Uterus (tissue), 3 donors: ENCODE measurements at regions not wholly inside any gene's neighbourhood (a gene's known extent, or its start where the extent isn't known, plus 50 kb on each side); places are given as distances from the start of the nearest gene placed in this dataset.

Source experiments
- DNase-seq, 2 donors: peaks; one replicate each; pipeline ENCODE4 v3.0.0-alpha.2; 2019 to 2020
- H3K27ac ChIP-seq, 2 donors: fragments of 200-600 bp; sonication (generic); 1 replicate in 1 of 2; 2 replicates in 1 of 2; pipeline ENCODE4 v1.5.1; 2016 to 2018
- H3K27me3 ChIP-seq, 2 donors: fragments of 200-600 bp; sonication (generic); one replicate each; pipeline ENCODE4 v1.5.1; 2018 to 2019; ENCODE audit warnings: control low read depth in 1 of 2
- H3K36me3 ChIP-seq, 2 donors: fragments of 200-600 bp; sonication (generic); one replicate each; pipeline ENCODE4 v1.5.1; 2019; ENCODE audit warnings: control low read depth in 1 of 2
- H3K4me1 ChIP-seq, 2 donors: fragments of 200-600 bp; sonication (generic); one replicate each; pipeline ENCODE4 v1.5.1; 2018 to 2019; ENCODE audit warnings: control low read depth in 1 of 2
- H3K4me3 ChIP-seq, 2 donors: fragments of 200-600 bp; sonication (generic); 1 replicate in 1 of 2; 2 replicates in 1 of 2; pipeline ENCODE4 v1.5.1; 2018 to 2019; ENCODE audit warnings: mild to moderate bottlenecking in 1 of 2
- H3K9me3 ChIP-seq, 2 donors: fragments of 200-600 bp; sonication (generic); one replicate each; pipeline ENCODE4 v1.5.1; 2019; ENCODE audit warnings: control low read depth in 1 of 2
- POLR2A ChIP-seq, 2 donors: fragments of 450-650 bp; IDR thresholded peaks; one replicate each; pipeline ENCODE4 v1.6.1; 2016; ENCODE audit warnings: antibody characterized with exemption in 2 of 2, mild to moderate bottlenecking in 1 of 2, moderate library complexity in 1 of 2
- intact Hi-C: fragments of 100-400 bp; cut with DNase I; formaldehyde crosslinking; loops from one replicate; pipeline ENCODE4 v1.15.1; 2023; ENCODE audit warnings: low total_unique reads
- TF ChIP-seq, protein P1 (sequence below), 4 experiments: fragments of 200-600 bp in 2 of 4; fragments of 450-650 bp in 2 of 4; sonication (generic) in 2 of 4; IDR thresholded peaks; one replicate each; pipeline ENCODE4 v1.5.1; 2016 to 2019; ENCODE audit warnings: antibody characterized with exemption in 4 of 4, mild to moderate bottlenecking in 2 of 4, moderate library complexity in 1 of 4
- donor health status: DM: yes; HTN: yes; CAD: no.

DNA sequence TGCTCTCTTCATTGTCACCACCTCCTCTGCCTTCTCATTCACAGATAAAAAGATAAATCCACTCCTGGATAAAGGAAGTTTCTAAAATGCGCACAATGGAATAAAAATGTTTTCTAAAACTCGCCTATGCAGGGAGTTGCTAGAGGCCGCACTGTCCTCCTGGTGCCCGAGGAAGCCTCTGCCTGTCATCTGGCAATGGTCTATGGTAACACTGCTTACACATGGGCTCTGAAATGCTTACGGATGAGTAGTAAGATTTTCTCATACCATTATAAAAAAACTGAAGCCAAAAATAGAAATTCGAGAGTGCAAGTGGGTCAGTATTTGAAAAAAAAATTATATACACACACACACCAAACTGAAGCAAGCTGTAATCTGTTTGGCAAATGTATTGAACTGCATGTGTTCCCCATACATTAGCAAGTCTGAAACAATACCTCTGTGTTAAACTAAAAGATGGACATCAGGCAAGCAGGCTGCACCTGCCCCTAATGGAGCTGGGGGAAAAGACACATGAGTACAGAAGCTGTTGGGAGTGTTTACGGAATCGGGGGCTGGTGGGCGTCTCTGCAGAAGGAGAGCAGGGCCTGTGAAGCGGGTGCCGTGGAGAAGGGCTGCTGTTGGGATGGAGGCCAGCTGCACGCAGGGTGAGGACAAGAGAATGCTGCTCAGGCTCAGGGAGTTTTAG is 103.3 kb upstream of the FAT1 start:
- no peak for DNase-seq
- no peaks in the 10 kb centered on the region for H3K27me3 ChIP-seq
- no peak overlapping the region for H3K4me3 ChIP-seq
- no peaks in the 10 kb centered on the region for H3K36me3 ChIP-seq
- H3K4me1 ChIP-seq = no peaks in the 10 kb centered on the region
- H3K27ac ChIP-seq = no peak overlapping the region
- H3K9me3 ChIP-seq = no peaks in the 10 kb centered on the region
- TF ChIP-seq, protein P1, sequence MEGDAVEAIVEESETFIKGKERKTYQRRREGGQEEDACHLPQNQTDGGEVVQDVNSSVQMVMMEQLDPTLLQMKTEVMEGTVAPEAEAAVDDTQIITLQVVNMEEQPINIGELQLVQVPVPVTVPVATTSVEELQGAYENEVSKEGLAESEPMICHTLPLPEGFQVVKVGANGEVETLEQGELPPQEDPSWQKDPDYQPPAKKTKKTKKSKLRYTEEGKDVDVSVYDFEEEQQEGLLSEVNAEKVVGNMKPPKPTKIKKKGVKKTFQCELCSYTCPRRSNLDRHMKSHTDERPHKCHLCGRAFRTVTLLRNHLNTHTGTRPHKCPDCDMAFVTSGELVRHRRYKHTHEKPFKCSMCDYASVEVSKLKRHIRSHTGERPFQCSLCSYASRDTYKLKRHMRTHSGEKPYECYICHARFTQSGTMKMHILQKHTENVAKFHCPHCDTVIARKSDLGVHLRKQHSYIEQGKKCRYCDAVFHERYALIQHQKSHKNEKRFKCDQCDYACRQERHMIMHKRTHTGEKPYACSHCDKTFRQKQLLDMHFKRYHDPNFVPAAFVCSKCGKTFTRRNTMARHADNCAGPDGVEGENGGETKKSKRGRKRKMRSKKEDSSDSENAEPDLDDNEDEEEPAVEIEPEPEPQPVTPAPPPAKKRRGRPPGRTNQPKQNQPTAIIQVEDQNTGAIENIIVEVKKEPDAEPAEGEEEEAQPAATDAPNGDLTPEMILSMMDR (IDR thresholded peaks at IDR 0.05) = no peak
- TF ChIP-seq POLR2A (IDR thresholded peaks at IDR 0.05) = no peak
- intact Hi-C loops = no loop called here

DNA sequence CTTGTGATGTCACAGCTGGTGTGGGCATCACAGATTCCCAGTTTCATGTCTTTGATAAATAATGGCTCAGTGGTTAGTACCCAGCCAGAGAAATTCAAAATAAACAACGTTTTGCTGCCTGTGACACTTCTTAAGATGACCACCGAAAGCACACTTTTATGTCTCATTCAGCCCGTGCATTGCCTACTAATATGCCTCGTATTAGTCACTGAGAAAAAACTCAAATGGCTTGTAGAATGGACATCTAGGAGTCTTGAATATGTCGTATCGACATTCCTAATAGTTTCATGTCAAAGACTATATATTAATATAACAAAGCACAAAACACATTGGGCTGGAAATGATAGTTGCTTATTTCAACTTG is 103.9 kb upstream of the FAT1 start:
- H3K27ac ChIP-seq = no peak overlapping the region
- no peaks in the 10 kb centered on the region for H3K36me3 ChIP-seq
- no peak overlapping the region for H3K4me3 ChIP-seq
- no peak for DNase-seq
- H3K4me1 ChIP-seq = no peaks in the 10 kb centered on the region
- no peak for TF ChIP-seq POLR2A (IDR thresholded peaks at IDR 0.05)
- TF ChIP-seq, protein P1 (IDR thresholded peaks at IDR 0.05) = no peak
- intact Hi-C loops = no loop called here
- H3K9me3 ChIP-seq = no peaks in the 10 kb centered on the region
- H3K27me3 ChIP-seq = no peaks in the 10 kb centered on the region

DNA sequence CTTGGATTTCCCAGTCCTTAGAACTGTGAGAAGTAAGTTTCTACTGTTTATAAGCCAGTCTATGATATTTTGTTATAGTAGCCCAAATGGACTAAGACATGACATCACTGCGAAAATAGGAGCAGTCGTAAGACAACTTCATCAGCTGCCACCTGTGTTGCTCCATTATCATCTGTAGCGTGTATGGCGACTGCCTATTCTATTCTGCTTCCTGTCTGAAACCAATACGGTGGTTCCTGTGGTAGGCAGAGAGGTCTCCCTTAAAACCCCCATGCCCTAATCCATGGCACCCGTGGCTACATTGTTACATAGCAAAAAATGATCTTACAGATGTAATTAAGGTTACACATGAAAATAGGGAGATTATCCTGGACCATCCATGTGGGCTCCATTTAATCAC is 105.4 kb upstream of the FAT1 start:
- TF ChIP-seq, protein P1 (IDR thresholded peaks at IDR 0.05) = no peak
- no peak for TF ChIP-seq POLR2A (IDR thresholded peaks at IDR 0.05)
- Histone ChIP-seq H3K4me1 (no peaks in the 10 kb centered on the region), H3K36me3 (no peaks in the 10 kb centered on the region), H3K4me3 (no peak overlapping the region), H3K27me3 (no peaks in the 10 kb centered on the region), H3K27ac (no peak overlapping the region), H3K9me3 (no peaks in the 10 kb centered on the region)
- intact Hi-C loops = no loop called here
- DNase-seq = no peak

DNA sequence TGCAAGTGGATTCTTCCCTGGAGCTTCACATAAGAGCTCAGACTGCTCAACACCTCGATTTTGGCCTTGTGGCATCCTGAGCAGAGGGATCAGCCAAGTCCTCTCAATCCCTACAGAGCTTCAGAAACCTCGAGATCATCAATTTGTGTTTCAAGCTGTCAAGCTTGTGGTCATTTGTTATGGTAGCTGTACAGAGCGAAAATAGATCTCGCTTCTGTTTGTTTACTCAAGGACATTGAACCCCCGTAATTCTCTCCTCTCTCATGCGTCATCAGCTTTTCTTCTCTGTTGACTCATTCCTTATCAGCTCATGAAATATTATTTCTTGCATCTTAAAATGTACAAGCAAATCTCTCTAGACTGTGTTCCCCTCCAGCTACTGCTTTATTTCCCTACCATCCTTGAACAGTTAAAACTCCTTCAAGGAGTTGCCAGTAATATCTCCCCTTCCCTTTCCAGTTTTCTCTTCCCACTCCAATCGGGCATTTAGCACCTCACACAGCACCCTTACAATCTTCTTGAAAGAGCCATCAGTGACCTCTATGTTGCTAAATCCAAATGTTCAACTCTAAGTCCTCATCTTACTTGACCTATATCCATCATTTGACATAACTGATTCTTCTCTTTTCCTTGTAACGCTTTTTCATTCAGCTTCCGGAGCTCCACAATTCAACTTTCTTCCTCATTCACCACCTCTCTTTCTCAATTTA is 106.2 kb upstream of the FAT1 start:
- DNase-seq = no peak
- Histone ChIP-seq H3K4me1 (no peaks in the 10 kb centered on the region), H3K36me3 (no peaks in the 10 kb centered on the region), H3K27me3 (no peaks in the 10 kb centered on the region), H3K27ac (no peak overlapping the region), H3K9me3 (no peaks in the 10 kb centered on the region), H3K4me3 (no peak overlapping the region)
- no peak for TF ChIP-seq POLR2A (IDR thresholded peaks at IDR 0.05)
- TF ChIP-seq, protein P1 (IDR thresholded peaks at IDR 0.05) = no peak
- intact Hi-C loops = no loop called here

DNA sequence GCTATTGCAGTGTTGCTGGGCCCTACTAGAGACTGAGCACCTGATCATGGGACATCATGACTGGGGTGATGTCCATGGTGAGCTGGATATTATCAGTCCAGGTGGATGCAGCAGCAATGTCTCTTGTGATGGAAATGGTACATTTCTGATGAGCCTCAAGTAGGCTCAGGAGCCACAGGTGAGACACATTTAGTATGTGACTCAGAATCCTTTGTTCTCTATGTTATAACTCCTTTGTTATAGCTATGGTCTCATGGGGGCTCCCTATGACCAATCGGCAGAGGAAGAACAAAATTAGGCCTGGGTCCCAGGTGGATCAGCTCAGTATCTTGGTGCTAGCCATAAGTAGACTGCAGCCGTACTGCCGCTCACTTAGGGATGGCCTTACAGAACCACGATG is 107.9 kb upstream of the FAT1 start:
- Histone ChIP-seq H3K36me3 (no peaks in the 10 kb centered on the region), H3K27ac (no peak overlapping the region), H3K27me3 (no peaks in the 10 kb centered on the region), H3K4me3 (no peak overlapping the region), H3K4me1 (no peaks in the 10 kb centered on the region), H3K9me3 (no peaks in the 10 kb centered on the region)
- no peak for TF ChIP-seq POLR2A (IDR thresholded peaks at IDR 0.05)
- DNase-seq = no peak
- intact Hi-C loops = no loop called here
